GM12872 (cell line): ENCODE measurements at regions not wholly inside any gene's neighbourhood (a gene's known extent, or its start where the extent isn't known, plus 50 kb on each side); places are given as distances from the start of the nearest gene placed in this dataset.

Experiments used
- CTCF ChIP-seq: IDR thresholded peaks from 3 replicates; pipeline ENCODE4 v1.5.1; 2011; ENCODE audit warnings: low read depth, mild to moderate bottlenecking, low read length, moderate library complexity; ENCODE audit not compliant: insufficient read depth

GRCh38 chr4:35867057-35867456 is 377.3 kb downstream of the ARAP2 start:
- no peak for TF ChIP-seq CTCF

- no peak for TF ChIP-seq CTCF
These were observed 372.0 kb downstream of the ARAP2 start for GRCh38 chr4:35872273-35872672.

GRCh38 chr4:35879479-35879878 is 364.8 kb downstream of the ARAP2 start:
- no peak for TF ChIP-seq CTCF

- TF ChIP-seq CTCF = no peak
These were observed 361.2 kb downstream of the ARAP2 start for GRCh38 chr4:35883108-35883507.

GRCh38 chr4:35884714-35885480 is 359.4 kb downstream of the ARAP2 start:
- no peak for TF ChIP-seq CTCF

- TF ChIP-seq CTCF = no peak
These were observed 346.5 kb downstream of the ARAP2 start for GRCh38 chr4:35897808-35898207.

GRCh38 chr4:35900286-35901243 is 343.7 kb downstream of the ARAP2 start:
- TF ChIP-seq CTCF = no peak
